IMR-90 (cell line): ENCODE measurements at regions not wholly inside any gene's neighbourhood (a gene's known extent, or its start where the extent isn't known, plus 50 kb on each side); places are given as distances from the start of the nearest gene placed in this dataset.

ENCODE experiments used
- ATAC-seq: fragments of 200-7000 bp; cut with Tn5 transposase; 2 replicates; pipeline ENCODE4 v1.9.1; 2020; ENCODE audit warnings: low read depth, mild to moderate bottlenecking, moderate library complexity
- BruUV-seq: library from RNA; stranded (reverse); fragments of 400-500 nt; replicated peaks from 2 replicates; lab custom pipeline; 2021; lab: Mats Ljungman, UMichigan
- CTCF ChIA-PET: fragments of 300-600 bp; formaldehyde crosslinking; extraction: SDS; loops from one replicate; lab custom pipeline; 2021; ENCODE audit warnings: antibody characterized with exemption; lab: Yijun Ruan, JAX
- POLR2A ChIA-PET: fragments of 300-600 bp; sonication (Branson Sonifier 250); formaldehyde crosslinking; loops from one replicate; lab custom pipeline; 2022; ENCODE audit warnings: antibody characterized with exemption; ENCODE audit not compliant: unreplicated experiment; lab: Charles Lee
- DNase-seq: peaks from one replicate; pipeline ENCODE4 v3.0.0; 2013
- H2AFZ ChIP-seq: replicated peaks from 2 replicates; pipeline ENCODE3; 2013; ENCODE audit warnings: low read length, mild to moderate bottlenecking; ENCODE audit not compliant: poor library complexity
- H2AK5ac ChIP-seq: 2 replicates; pipeline ENCODE4 v1.6.1; 2013; ENCODE audit warnings: low read depth, low read length, inconsistent platforms
- H2AK9ac ChIP-seq: replicated peaks from 2 replicates; pipeline ENCODE3; 2013; ENCODE audit warnings: mild to moderate bottlenecking, low read depth, low read length, moderate library complexity; ENCODE audit not compliant: poor library complexity
- H2BK120ac ChIP-seq: 2 replicates; pipeline ENCODE4 v1.6.1; 2013; ENCODE audit warnings: low read depth, low read length, inconsistent platforms
- H2BK15ac ChIP-seq: 3 replicates; pipeline ENCODE4 v1.6.1; 2013; ENCODE audit warnings: low read depth, low read length, inconsistent platforms
- H2BK20ac ChIP-seq: 2 replicates; pipeline ENCODE4 v1.6.1; 2013; ENCODE audit warnings: low read depth, mild to moderate bottlenecking, inconsistent platforms, low read length, moderate library complexity
- H2BK5ac ChIP-seq: 2 replicates; pipeline ENCODE4 v1.6.1; 2013; ENCODE audit warnings: mild to moderate bottlenecking, low read depth, low read length, inconsistent platforms; ENCODE audit not compliant: poor library complexity, severe bottlenecking
- H3K14ac ChIP-seq: replicated peaks from 2 replicates; pipeline ENCODE4 v1.6.1; 2013; ENCODE audit warnings: low read depth, low read length, inconsistent platforms
- H3K18ac ChIP-seq: 2 replicates; pipeline ENCODE4 v1.6.1; 2013; ENCODE audit warnings: low read depth, low read length, control low read depth
- H3K23ac ChIP-seq: 2 replicates; pipeline ENCODE4 v1.6.1; 2013; ENCODE audit warnings: low read depth, low read length, inconsistent platforms
- H3K27ac ChIP-seq: 2 replicates; pipeline ENCODE4 v1.5.1; 2013; ENCODE audit warnings: mild to moderate bottlenecking, control low read depth, low read length; ENCODE audit not compliant: insufficient read depth
- H3K27me3 ChIP-seq: 2 replicates; pipeline ENCODE4 v1.6.1; 2013; ENCODE audit warnings: low read length; ENCODE audit not compliant: control insufficient read depth, insufficient read depth
- H3K36me3 ChIP-seq: 2 replicates; pipeline ENCODE4 v1.6.1; 2013; ENCODE audit warnings: low read length, mixed read lengths; ENCODE audit not compliant: control insufficient read depth, insufficient read depth
- H3K4ac ChIP-seq: 2 replicates; pipeline ENCODE4 v1.6.1; 2013; ENCODE audit warnings: low read depth, low read length, inconsistent platforms
- H3K4me1 ChIP-seq: 2 replicates; pipeline ENCODE4 v1.6.1; 2013; ENCODE audit warnings: low read length, mixed read lengths; ENCODE audit not compliant: control insufficient read depth, insufficient read depth
- H3K4me2 ChIP-seq: 2 replicates; pipeline ENCODE4 v1.6.1; 2013; ENCODE audit warnings: low read depth, mild to moderate bottlenecking, control low read depth, low read length, moderate library complexity
- H3K4me3 ChIP-seq: 2 replicates; pipeline ENCODE4 v1.5.1; 2013; ENCODE audit warnings: low read depth, mild to moderate bottlenecking, control low read depth, low read length, moderate library complexity; ENCODE audit not compliant: insufficient read depth
- H3K56ac ChIP-seq: 2 replicates; pipeline ENCODE4 v1.6.1; 2013; ENCODE audit warnings: low read length, inconsistent platforms; ENCODE audit not compliant: insufficient read depth; ENCODE audit errors: extremely low read depth
- H3K79me1 ChIP-seq, 2 experiments: 2 replicates each; pipeline ENCODE4 v1.6.1; 2013; ENCODE audit warnings: low read length in 2 of 2, inconsistent platforms in 1 of 2, low read depth in 1 of 2
- H3K9ac ChIP-seq: 2 replicates; pipeline ENCODE4 v1.6.1; 2013; ENCODE audit warnings: low read depth, low read length, control low read depth
- H3K9me1 ChIP-seq: 2 replicates; pipeline ENCODE4 v1.6.1; 2013; ENCODE audit warnings: low read length, inconsistent platforms; ENCODE audit not compliant: insufficient read depth
- H3K9me3 ChIP-seq: 2 replicates; pipeline ENCODE4 v1.6.1; 2013; ENCODE audit warnings: low read length; ENCODE audit not compliant: control insufficient read depth, insufficient read depth
- H4K20me1 ChIP-seq: 2 replicates; pipeline ENCODE4 v1.6.1; 2013; ENCODE audit warnings: low read length, inconsistent platforms; ENCODE audit not compliant: insufficient read depth
- H4K5ac ChIP-seq: 2 replicates; pipeline ENCODE4 v1.6.1; 2013; ENCODE audit warnings: mild to moderate bottlenecking, low read depth, low read length, control low read depth
- H4K8ac ChIP-seq, 2 experiments: 2 replicates each; pipeline ENCODE4 v1.6.1; 2013; ENCODE audit warnings: low read depth in 2 of 2, low read length in 2 of 2, control low read depth in 1 of 2, inconsistent platforms in 1 of 2
- H4K91ac ChIP-seq: 2 replicates; pipeline ENCODE4 v1.6.1; 2013; ENCODE audit warnings: low read depth, low read length, inconsistent platforms; ENCODE audit not compliant: insufficient read depth
- CTCF ChIP-seq: conservative IDR thresholded peaks from 2 replicates; pipeline ENCODE4 v1.5.1; 2012; ENCODE audit warnings: mild to moderate bottlenecking, low read depth, low read length, improper control_type of control experiment
- FOS ChIP-seq: fragments of 150-350 bp; IDR thresholded peaks from 2 replicates; pipeline ENCODE4 v1.6.1; 2016; ENCODE audit warnings: low read depth, low read length
- MXI1 ChIP-seq: IDR thresholded peaks from 2 replicates; pipeline ENCODE4 v1.6.1; 2012; ENCODE audit warnings: low read depth, mild to moderate bottlenecking, low read length, moderate library complexity, borderline replicate concordance
- RFX5 ChIP-seq: IDR thresholded peaks from 2 replicates; pipeline ENCODE4 v1.8.0; 2012; ENCODE audit warnings: low read depth, mild to moderate bottlenecking, low read length, moderate library complexity
- WGBS, 2 experiments: methylation state at CpG; one replicate each; pipeline versions ENCODE4 v1.1.5 to v1.1.7; 2013; ENCODE audit warnings: missing lambda C conversion rate in 2 of 2; ENCODE audit not compliant: insufficient read length in 1 of 2; ENCODE audit errors: extremely low coverage in 2 of 2; 5-methylcytosine and 5-hydroxymethylcytosine counted together
- dilution Hi-C: fragments of 300-500 bp; cut with HindIII; formaldehyde crosslinking; loops from one replicate; pipeline ENCODE4 v1.14.3; 2018; ENCODE audit warnings: low sequenced_read_pairs; ENCODE audit not compliant: unreplicated experiment
- in situ Hi-C: fragments of 300-500 bp; cut with MboI; formaldehyde crosslinking; loops from 3 replicates; pipeline ENCODE4 v1.14.3; 2019; ENCODE audit warnings: low sequenced_read_pairs, inconsistent platforms, mixed read lengths
- intact Hi-C: fragments of 100-400 bp; cut with micrococcal nuclease; formaldehyde crosslinking; loops from 2 replicates; pipeline ENCODE4 v1.10.0; 2022

GRCh38 chr6:140355476-140355875 is 981.0 kb upstream of the CITED2 start:
- Histone ChIP-seq H3K18ac (peak overlapping the region; percentile 47; the same call in 1 of the 2 replicates), H2BK5ac (no peak overlapping the region), H2BK20ac (no peak overlapping the region), H4K91ac (no peak overlapping the region), H2AK5ac (no peak overlapping the region), H3K56ac (no peak overlapping the region), H3K14ac (no peak overlapping the region), H3K36me3 (no peaks in the 10 kb centered on the region), H3K27me3 (no peaks in the 10 kb centered on the region), H3K23ac (no peak overlapping the region), H3K9me3 (no peaks in the 10 kb centered on the region), H3K4ac (no peak overlapping the region), H2BK120ac (no peak overlapping the region), H3K9ac (no peak overlapping the region; the same call in 1 of the 2 replicates), H2AK9ac (no peak overlapping the region), H3K79me1 (no peaks in the 10 kb centered on the region), H2BK15ac (peak overlapping the region; percentile 29; the same call in 1 of the 3 replicates), H3K4me2 (peak overlapping the region; percentile 45; the same call in 1 of the 2 replicates), H4K20me1 (no peaks in the 10 kb centered on the region), H4K8ac (peak overlapping the region in 1 of 2 experiments; percentile 13; a peak in 1 of 4 replicates), H3K9me1 (no peaks in the 10 kb centered on the region), H3K4me3 (no peak overlapping the region), H4K5ac (peak overlapping the region; percentile 48; the same call in 1 of the 2 replicates), H2AFZ (no peak overlapping the region), H3K27ac (no peak overlapping the region), H3K4me1 (peaks cover under 1% of the 10 kb centered on the region; the same call in 1 of the 2 replicates)
- intact Hi-C loops = no loop called here
- no CpG with 5 or more reads among the region's 1 CpG for WGBS, 2 experiments
- in situ Hi-C loops = no loop called here
- TF ChIP-seq CTCF (no peak), FOS (no peak), RFX5 (no peak), MXI1 (no peak)
- CTCF ChIA-PET = no interaction called here
- ATAC-seq (no peak), DNase-seq (peak; percentile 55)
- no TSS peak for BruUV-seq
- POLR2A ChIA-PET = no interaction called here
- dilution Hi-C loops = no loop called here
